Globus pallidus (tissue), 1 donor: ENCODE measurements at regions not wholly inside any gene's neighbourhood (a gene's known extent, or its start where the extent isn't known, plus 50 kb on each side); places are given as distances from the start of the nearest gene placed in this dataset.
A peak's percentile ranks its signal among the peaks of the same experiment; 100 is the strongest.
"Not testable (repeated sequence)": the region's sequence is repeated elsewhere in the genome, so short reads cannot be mapped to it uniquely, and the experiment has no call there.

ENCODE experiments used
- DNase-seq: peaks from one replicate; pipeline ENCODE4 v3.0.0-alpha.2; 2015; ENCODE audit warnings: low spot score

DNA sequence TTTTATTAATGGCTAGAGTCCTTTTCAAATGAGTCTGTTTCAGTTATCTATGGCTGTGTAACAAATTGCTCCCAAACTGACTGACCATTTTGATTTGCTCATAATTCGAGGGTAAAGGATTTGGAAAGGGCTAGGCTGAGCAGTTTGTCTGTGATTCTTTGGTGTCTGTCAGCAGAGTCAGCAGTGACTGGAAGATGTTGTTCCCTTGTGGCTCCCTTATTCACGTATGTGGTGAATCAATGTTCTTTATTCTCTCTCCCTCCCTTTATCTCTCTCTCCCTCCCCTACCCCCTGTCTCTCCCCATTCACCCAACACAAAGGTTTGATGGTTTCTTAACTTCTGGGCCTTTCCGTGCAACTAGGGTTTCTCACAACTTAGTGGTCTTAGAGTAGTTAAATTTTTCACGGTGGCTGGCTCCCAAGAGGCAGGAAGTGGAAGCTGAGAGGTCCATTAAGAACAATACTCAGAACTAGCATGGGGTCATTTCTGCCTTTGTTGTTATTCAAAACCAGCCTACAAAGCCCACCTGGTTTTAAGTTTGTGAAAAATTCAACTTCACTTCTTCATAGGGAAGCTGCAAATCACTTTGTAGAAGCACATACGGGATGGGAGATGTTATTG, 772.5 kb upstream of the SLITRK1 start:
- no peak for DNase-seq

DNA sequence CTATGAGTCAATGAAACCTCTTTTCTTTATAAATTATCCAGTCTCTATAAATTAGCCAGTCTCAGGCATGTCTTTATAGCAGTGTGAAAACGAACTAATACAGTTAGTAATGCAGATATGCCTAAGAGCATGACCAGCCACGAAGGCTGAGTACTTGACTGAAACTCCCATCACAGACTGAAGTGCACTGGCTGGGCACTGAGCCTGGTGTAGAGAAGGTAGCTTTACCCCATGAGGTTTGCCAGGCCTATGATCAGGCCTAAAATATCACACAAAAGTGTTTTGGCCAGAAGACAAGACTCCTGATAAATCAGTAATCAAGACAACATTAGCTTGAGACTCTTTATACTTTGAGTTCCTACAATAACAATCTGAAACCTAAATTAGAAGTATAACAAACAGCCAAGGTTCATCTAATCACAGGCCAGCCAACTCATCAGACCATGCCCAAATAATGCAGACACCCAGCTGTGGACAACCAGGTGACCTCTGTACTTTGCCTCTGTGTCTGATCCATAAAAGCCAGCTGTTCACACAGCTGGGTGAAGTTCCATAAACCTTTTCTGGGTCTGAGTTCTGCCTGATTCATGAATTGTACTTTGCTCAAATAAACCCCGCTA, 771.8 kb upstream of the SLITRK1 start:
- DNase-seq: no peak

DNA sequence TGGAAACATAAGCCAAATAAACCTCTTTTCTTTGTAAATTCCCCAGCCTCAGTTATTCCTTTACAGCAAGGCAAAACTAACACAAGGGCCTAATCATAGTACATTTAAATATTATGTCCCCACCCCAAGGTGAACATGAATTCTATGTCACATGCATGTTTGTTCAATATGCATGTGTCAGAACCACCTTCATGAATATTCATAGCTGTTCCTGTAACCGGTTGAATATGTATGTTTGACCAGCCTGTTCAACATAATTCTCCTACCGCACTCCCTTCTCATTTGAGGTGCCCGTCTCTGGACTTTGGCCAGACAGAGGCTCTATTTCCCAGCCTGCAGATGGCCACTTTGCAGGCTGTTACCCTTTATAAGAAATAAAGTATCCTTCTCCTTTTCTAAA, 769.4 kb upstream of the SLITRK1 start:
- no peak for DNase-seq

DNA sequence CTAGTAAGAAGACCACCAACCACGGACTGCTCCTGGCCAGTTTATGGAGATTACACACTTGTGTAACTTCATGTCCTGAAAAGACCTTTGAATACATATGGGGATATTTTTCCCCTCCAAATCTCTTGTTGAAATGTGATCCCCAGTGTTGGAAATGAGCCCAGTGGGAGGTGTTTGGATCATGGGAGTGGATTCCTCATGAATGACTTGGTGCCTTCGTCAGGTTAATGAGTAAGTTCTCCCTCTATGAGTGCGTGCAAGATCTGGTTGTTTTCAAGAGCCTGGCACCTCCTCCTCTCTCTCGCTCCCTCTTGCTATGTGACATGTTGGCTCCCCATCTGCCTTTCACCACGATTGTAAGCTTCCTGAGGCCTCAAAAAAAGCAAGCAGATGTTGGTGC, 769.0 kb upstream of the SLITRK1 start:
- no peak for DNase-seq

DNA sequence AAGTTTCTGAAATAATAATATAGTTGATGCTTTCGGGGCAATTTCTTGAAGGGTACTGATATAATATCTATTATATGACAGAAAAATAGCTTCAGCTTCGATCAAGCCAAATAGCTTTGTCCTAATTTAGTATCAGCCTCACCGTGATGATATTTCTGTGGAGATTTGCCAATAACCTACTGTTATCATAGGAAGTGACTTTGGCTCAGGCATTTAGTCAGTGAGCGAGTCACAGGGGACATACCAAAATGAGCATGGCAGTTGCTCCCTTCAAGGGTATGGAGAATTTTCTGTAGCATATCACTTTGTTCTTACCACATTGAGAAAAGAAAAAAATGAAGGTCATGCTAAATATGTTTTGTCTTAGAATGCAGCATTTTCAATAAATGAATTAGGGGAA, 767.6 kb upstream of the SLITRK1 start:
- DNase-seq: no peak

DNA sequence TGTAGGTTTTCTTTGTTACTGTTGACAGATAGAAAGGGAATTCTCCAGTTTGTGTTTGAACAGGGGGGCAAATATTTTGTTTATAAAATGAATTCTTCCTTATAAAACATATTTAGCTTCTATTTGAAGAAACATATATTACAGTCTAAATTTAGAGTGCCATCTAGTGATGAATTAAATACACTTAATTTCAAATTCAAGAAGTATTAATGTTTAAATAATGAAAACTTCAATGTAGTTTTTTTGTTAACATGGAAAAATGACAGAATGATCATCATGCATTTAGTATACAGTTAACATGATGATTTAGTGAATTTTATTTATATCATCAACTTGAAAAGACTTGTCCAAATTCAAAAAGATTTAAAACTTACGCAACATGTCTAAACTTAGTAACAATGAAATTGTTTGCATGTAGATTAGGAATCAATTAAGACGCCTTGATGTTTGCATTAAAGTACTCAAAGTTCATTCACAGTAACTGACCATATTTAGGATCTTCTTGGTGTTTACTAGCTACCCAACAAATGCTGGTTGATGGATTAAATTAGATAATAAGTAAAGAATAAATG, 765.9 kb upstream of the SLITRK1 start:
- DNase-seq: no peak

DNA sequence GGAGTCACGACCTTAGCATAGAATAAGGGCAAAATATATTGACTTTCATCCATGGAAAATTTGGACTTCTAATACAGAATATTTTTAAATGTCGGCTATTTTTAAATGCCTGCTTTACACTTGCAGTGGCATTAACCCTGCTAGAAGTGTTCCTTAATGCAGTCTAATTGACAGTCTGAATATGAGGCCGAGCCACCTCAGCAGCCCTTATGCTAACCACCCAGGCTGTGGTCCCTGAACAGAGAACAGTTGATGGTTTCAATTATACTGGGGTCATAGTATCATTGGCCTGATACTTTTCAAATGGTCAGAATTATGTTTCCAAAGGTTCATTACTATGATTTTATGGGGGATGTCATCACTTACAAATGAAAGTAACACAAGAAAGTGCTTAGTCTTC, 764.7 kb upstream of the SLITRK1 start:
- DNase-seq: no peak

DNA sequence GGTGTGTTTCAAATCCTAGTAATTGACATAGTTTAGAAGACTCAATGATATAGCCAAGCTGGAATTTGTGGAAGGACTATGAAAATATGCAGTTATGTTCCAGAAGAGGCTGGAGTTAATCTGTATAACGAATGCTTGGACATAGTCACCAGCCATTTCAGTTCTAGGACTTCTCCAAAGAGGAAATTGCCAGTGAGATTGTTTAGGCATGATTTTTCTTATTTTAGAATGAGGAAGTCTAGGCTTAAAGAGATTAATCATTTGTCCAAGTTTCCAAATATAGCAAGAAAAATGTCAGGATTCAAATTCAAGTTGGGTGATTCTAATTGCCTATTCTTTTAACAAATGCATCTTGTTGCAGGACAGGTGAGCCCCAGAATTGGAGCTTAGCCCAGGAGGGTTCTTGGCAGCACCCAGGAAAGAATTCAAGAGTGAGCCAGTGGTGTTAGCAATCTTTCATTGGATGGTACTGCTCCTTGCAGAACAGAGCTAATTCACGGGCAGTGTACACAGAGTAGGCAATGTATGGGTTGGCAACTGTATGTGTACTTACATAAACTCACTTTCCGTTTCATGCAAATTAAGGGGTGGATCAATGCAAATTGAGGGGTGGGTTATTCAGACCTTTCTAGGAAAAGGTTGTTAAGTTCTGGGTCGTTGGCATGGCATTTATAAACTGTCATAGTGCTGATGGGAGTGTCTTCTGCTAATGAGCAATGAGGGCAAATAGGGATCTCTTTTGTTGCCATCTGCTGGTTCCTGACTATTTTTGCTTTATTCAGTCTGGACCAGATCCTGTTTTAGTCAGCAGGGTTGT, 763.1 kb upstream of the SLITRK1 start:
- no peak for DNase-seq

DNA sequence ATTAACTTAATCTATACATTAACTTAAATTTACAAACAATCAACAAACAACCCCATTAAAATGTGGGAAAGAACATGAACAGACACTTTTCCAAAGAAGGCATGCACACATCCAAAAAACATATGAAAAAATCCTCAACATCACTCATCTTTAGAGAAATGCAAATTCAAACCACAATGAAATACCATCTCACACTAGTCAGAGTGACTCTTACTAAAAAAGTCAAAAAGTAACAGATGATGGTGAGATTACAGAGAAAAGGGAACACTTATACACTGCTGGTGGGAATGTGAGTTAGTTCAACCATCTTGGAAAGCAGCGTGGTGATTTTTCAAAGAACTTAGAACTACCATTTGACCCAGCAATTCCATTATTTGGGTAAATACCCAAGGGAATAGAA, 759.2 kb upstream of the SLITRK1 start:
- no peak for DNase-seq

- no peak for DNase-seq
Observed at GRCh38 chr13:84640691-84641090, 758.4 kb upstream of the SLITRK1 start.

DNA sequence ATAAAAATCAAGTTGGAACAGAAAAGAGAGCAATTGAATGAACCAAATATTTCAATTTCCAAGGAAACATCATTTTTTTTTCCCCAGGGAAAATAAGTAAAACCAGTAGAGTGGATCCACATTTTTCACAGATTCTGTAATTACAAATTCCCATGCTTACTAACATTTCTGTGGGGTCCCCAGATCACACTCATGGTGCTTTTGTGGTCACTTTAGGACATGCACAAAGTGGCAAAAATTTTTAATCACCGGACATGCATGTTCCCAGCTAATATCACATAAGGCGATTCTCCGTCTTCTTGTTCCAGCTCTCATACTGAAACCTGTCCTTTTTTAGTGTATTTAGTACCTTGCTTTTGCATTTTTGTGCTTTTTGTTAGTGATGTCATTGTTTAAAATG, 748.2 kb upstream of the SLITRK1 start:
- no peak for DNase-seq

- DNase-seq: no peak
Observed at GRCh38 chr13:84616864-84617263, 734.6 kb upstream of the SLITRK1 start.

DNA sequence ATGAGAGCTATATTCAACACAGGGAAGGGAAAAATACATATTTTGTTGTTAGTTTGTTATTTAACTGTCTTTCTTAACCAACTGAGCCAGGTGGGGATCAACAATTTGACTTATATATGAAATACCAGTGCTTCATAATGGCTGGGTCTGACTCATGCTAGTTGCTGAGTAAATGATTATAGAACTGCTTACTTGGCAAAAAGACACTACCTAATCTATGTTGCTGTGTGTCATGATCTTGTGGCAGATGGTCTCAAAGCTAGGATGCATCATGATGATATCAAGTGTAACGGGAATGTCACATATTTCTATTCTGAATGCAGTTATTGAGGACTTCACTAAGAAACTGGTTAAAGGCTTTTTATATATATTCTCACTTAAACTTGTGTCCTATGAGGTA, 727.4 kb upstream of the SLITRK1 start:
- DNase-seq: no peak

- DNase-seq: no peak
Observed at GRCh38 chr13:84607261-84608013, 725.2 kb upstream of the SLITRK1 start.

GRCh38 chr13:84606616-84607015, 724.3 kb upstream of the SLITRK1 start:
- DNase-seq: no peak

DNA sequence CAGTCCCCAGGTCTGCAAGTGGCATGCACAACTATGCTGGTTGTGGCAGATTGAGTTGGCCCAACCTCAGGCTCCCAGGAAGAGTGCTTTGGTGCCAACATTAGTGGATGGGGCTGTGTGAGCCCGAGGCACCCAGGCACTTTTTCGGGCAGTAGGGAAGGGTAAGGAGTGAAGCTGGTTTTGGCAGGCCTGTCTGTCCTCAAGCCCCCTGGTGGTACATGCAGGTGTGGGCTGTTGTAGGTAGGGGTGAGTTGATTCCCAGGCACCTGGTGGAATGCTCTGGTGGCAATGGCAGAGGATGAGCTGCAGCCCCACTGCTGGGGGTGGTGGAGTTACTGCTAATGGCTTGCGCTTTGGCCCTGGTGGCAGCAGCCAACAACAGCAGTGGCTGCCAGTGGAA, 723.7 kb upstream of the SLITRK1 start:
- DNase-seq: no peak

DNA sequence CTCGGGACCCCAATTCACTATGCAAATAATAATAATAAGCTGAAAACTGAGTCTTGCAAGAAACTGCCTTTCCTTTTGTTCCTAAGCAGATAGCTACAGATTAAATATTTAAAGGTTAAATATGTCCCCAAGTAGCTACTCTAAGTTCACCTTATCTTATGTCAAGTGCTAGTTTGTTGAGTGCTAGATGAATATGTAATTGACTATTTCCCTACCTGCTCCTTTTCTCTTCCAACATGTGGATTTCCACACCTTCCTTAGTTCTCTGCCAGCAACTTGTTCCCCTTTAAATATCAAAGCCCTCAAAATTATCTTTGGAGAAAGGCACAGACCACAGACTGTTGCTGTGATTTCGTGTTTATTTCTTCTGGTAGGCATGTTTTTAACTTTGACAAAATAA, 709.2 kb upstream of the SLITRK1 start:
- no peak for DNase-seq

- no peak for DNase-seq
Observed at GRCh38 chr13:84590663-84591062, 708.4 kb upstream of the SLITRK1 start.

DNA sequence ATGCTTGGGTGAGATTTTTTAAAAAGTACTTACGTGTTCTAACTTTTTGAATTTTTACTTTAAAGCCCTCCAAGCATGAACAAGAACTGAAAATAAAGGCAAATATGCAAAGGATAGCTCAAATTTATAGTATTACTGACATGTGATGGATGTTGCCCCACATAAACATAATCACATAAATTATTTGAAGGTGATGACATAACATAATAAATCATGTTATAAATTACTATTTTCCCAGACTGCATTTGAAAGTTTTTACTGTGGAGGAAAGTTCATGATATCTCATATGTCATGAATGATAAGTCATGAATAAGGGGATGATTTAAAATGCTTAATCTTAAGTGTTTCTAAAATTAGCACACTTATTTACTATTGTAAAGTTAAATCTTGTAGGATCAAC, 705.7 kb upstream of the SLITRK1 start:
- DNase-seq: no peak

- not testable (repeated sequence) for DNase-seq
Observed at GRCh38 chr13:84579901-84580300, 697.6 kb upstream of the SLITRK1 start.

DNA sequence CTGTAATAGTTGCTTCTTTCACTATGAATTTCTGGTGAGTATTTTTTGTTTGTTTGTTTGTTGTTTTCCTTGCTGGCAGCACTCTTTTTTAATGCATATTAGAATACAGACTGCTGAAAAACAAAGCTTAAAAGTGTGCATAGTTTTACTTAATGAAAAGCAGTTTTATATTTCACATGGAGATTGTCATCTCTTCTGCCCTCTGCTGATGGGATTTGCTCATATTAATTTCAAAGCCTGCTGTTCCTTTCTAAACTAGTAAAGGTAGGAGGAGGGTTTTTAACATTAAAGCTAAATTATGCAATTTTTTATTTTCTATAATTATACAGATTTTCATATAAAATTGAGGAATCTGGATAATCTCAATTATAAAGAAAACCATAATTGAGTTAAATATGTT, 692.6 kb upstream of the SLITRK1 start:
- peak; percentile 1 for DNase-seq

DNA sequence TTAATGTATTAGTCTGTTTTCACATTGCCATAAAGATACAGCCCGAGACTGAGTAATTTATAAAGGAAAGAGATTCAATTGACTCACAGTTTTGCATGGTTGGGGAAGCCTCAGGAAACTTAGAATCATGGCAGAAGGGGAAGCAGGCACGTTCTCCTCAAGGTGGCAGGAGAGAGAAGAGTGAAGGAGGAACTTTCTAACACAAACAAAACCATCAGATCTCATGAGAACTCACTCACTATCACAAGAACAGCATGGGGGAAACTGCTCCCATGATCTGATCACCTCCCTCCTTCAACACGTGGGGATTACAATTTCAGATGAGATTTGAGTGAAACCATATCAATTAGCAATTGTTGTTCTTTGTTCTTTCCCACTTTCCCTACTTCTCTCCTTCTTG, 689.0 kb upstream of the SLITRK1 start:
- DNase-seq: no peak
